ENCODE measurements at regions not wholly inside any gene's neighbourhood (a gene's known extent, or its start where the extent isn't known, plus 50 kb on each side); places are given as distances from the start of the nearest gene placed in this dataset.
"Not testable (repeated sequence)": the region's sequence is repeated elsewhere in the genome, so short reads cannot be mapped to it uniquely, and the experiment has no call there.

GRCh38 chr7:124171812-124172211, 138.9 kb upstream of the TMEM229A start:
- not testable (repeated sequence) for TF ChIP-seq EZH2 (IDR thresholded peaks at IDR 0.05; ENCODE audit: insufficient read depth, poor library complexity, severe bottlenecking); EZH2phosphoT487 (IDR thresholded peaks at IDR 0.05; ENCODE audit: insufficient read depth, low read depth)

Data from GM23248 (cell line).